Lung (tissue), 11 donors: ENCODE measurements at regions not wholly inside any gene's neighbourhood (a gene's known extent, or its start where the extent isn't known, plus 50 kb on each side); places are given as distances from the start of the nearest gene placed in this dataset.

Source experiments
- ATAC-seq: fragments of 200-7000 bp; cut with Tn5 transposase; one replicate; pipeline ENCODE4 v1.9.1; 2020; ENCODE audit warnings: moderate number of reproducible peaks; ENCODE audit not compliant: insufficient read depth, low FRiP score
- DNase-seq, 3 donors: peaks; one replicate each; pipeline ENCODE4 v3.0.0-alpha.2; 2013 to 2017
- H3K27ac ChIP-seq, 2 donors: one replicate each; pipeline ENCODE4 v1.5.1; 2013; ENCODE audit warnings: mild to moderate bottlenecking in 2 of 2, moderate library complexity in 2 of 2, control low read depth in 1 of 2, inconsistent platforms in 1 of 2, low read depth in 1 of 2, low read length in 1 of 2
- H3K27me3 ChIP-seq, 3 donors: one replicate each; pipeline ENCODE4 v1.5.1; 2013; ENCODE audit warnings: low read length in 2 of 3; ENCODE audit not compliant: control insufficient read depth in 3 of 3, insufficient read depth in 3 of 3
- H3K36me3 ChIP-seq, 4 donors: one replicate each; pipeline ENCODE4 v1.5.1; 2013; ENCODE audit warnings: low read length in 4 of 4, mild to moderate bottlenecking in 1 of 4, moderate library complexity in 1 of 4; ENCODE audit not compliant: control insufficient read depth in 4 of 4, insufficient read depth in 4 of 4
- H3K4me1 ChIP-seq, 5 donors: one replicate each; pipeline ENCODE4 v1.5.1; 2013; ENCODE audit warnings: low read length in 5 of 5, mild to moderate bottlenecking in 2 of 5, moderate library complexity in 1 of 5; ENCODE audit not compliant: control insufficient read depth in 5 of 5, insufficient read depth in 5 of 5
- H3K4me3 ChIP-seq: one replicate; pipeline ENCODE4 v1.5.1; 2013; ENCODE audit warnings: mild to moderate bottlenecking, control low read depth, moderate library complexity
- H3K9ac ChIP-seq, 2 donors: one replicate each; pipeline ENCODE4 v1.5.1; 2013; ENCODE audit warnings: low read length in 2 of 2, control low read depth in 1 of 2; ENCODE audit not compliant: insufficient read depth in 1 of 2
- H3K9me3 ChIP-seq, 4 donors: one replicate each; pipeline ENCODE4 v1.5.1; 2013; ENCODE audit warnings: low read length in 3 of 4, mild to moderate bottlenecking in 1 of 4, moderate library complexity in 1 of 4; ENCODE audit not compliant: control insufficient read depth in 4 of 4, insufficient read depth in 3 of 4
- CTCF ChIP-seq: IDR thresholded peaks from 2 replicates; pipeline ENCODE4 v1.5.1; 2012; ENCODE audit warnings: mild to moderate bottlenecking; ENCODE audit errors: control extremely low read depth, extremely low read depth
- WGBS, 2 donors: extraction: QIAGEN DNeasy Blood & Tissue Kit; methylation state at CpG; one replicate each; pipeline ENCODE4 v1.1.7; 2013; 5-methylcytosine and 5-hydroxymethylcytosine counted together
- donor health status: control.
- donor health status: control.
- donor health status: Bipolar disorder and iron deficiency.
- donor health status: healthy.
- donor health status: DM: yes; HTN: yes; CAD: no.

GRCh38 chr2:8525236-8525581 is 156.6 kb upstream of the ID2 start:
- no peak overlapping the region for H3K4me3 ChIP-seq
- TF ChIP-seq CTCF: no peak
- WGBS, 2 donors: 81 to 87% methylated on average over 7 of the region's 7 CpGs
- no peaks in the 10 kb centered on the region for H3K27me3 ChIP-seq
- no peak overlapping the region for H3K27ac ChIP-seq
- H3K36me3 ChIP-seq: no peaks in the 10 kb centered on the region
- H3K9ac ChIP-seq: no peak overlapping the region
- DNase-seq: no peak
- ATAC-seq: no peak
- peaks cover 0 to 2% (median 0%) of the 10 kb centered on the region in 4 donors for H3K9me3 ChIP-seq
- H3K4me1 ChIP-seq: peaks cover 0 to 13% (median 5%) of the 10 kb centered on the region in 5 donors

- Histone ChIP-seq H3K27ac (peak overlapping the region in 1 of 2 donors; percentile 41), H3K4me3 (no peak overlapping the region), H3K27me3 (no peaks in the 10 kb centered on the region), H3K9me3 (peaks cover 0 to 3% (median 0%) of the 10 kb centered on the region in 4 donors), H3K36me3 (no peaks in the 10 kb centered on the region), H3K4me1 (peaks cover 0 to 13% (median 5%) of the 10 kb centered on the region in 5 donors), H3K9ac (peak overlapping the region in 1 of 2 donors; percentile 39)
- ATAC-seq (peak; percentile 85), DNase-seq (peak; percentile 76 to 87 (median 84))
- 11 to 18% methylated on average over 14 of the region's 14 CpGs for WGBS, 2 donors
- TF ChIP-seq CTCF: peak; percentile 9
Measured at GRCh38 chr2:8525582-8526402, 156.1 kb upstream of the ID2 start.

GRCh38 chr2:8526403-8526696 is 155.5 kb upstream of the ID2 start:
- WGBS, 2 donors: 71 to 82% methylated on average over 3 of the region's 3 CpGs
- no peaks in the 10 kb centered on the region for H3K36me3 ChIP-seq
- DNase-seq (no peak), ATAC-seq (no peak)
- no peak overlapping the region for H3K9ac ChIP-seq
- no peak overlapping the region for H3K4me3 ChIP-seq
- H3K27ac ChIP-seq: peak overlapping the region in 1 of 2 donors; percentile 15
- H3K27me3 ChIP-seq: no peaks in the 10 kb centered on the region
- no peak for TF ChIP-seq CTCF
- peaks cover 0 to 13% (median 5%) of the 10 kb centered on the region in 5 donors for H3K4me1 ChIP-seq
- H3K9me3 ChIP-seq: peaks cover 0 to 6% (median 2%) of the 10 kb centered on the region in 4 donors
